Motor neuron (in vitro differentiated cells): ENCODE measurements at regions not wholly inside any gene's neighbourhood (a gene's known extent, or its start where the extent isn't known, plus 50 kb on each side); places are given as distances from the start of the nearest gene placed in this dataset.

ENCODE experiments used
- ATAC-seq, 8 experiments: fragments of 200-7000 bp; cut with Tn5 transposase; replicated peaks in 6 of 8; 2 replicates each; pipeline ENCODE4 v1.8.0; 2021; ENCODE audit warnings: mild to moderate bottlenecking in 8 of 8, moderate library complexity in 8 of 8
- H3K27ac ChIP-seq, 2 donors: fragments of 250-450 bp; sonication (Bioruptor Pico); 2 replicates each; pipeline ENCODE4 v1.9.0; 2021; ENCODE audit warnings: antibody characterized with exemption in 2 of 2, mild to moderate bottlenecking in 2 of 2, moderate library complexity in 1 of 2
- H3K4me1 ChIP-seq, 2 donors: fragments of 250-450 bp; sonication (Bioruptor Pico); replicated peaks in 1 of 2; 2 replicates each; pipeline ENCODE4 v1.6.1; 2021; ENCODE audit warnings: antibody characterized with exemption in 2 of 2, mild to moderate bottlenecking in 2 of 2, moderate library complexity in 1 of 2
- H3K4me3 ChIP-seq, 5 donors: fragments of 250-450 bp; sonication (Bioruptor Pico); 2 replicates each; pipeline ENCODE4 v1.9.0; 2021; ENCODE audit warnings: antibody characterized with exemption in 5 of 5, mild to moderate bottlenecking in 5 of 5, moderate library complexity in 4 of 5
- WGBS, 10 experiments: fragments of 450-650 bp; shearing (Covaris generic); methylation state at CpG; one replicate each; pipeline ENCODE4 v1.0.0; 2022; 5-methylcytosine and 5-hydroxymethylcytosine counted together
- in situ Hi-C, 9 experiments: fragments of 400-800 bp; cut with MboI; loops; one replicate each; pipeline ENCODE4 v1.15.0; 2021; ENCODE audit warnings: low sequenced_read_pairs in 9 of 9, low pct_unique_long_range_greater_than_20kb in 2 of 9; ENCODE audit not compliant: unreplicated experiment in 9 of 9

DNA sequence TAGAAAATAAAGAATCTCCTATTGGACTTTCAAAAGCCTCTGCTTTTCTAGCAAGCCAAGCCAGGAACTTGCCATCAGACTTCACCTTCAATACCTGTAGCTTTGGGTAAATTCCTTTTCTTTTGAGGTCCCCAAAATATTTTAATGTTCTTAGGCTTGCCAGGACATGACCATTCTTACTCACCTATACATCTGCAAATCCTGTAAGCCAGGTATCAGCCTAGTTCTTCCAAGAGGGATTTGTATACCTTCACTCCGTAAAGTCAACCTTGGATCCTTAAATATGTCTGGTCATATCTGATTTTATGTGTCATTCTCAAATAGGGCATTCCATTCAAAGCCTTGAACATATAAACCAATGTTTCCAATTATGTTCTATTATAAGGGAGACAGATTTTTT lies 210.6 kb upstream of the CELF2 start:
- H3K4me3 ChIP-seq: no peak overlapping the region
- H3K27ac ChIP-seq: no peak overlapping the region
- 86 to 100% (median 90%) methylated on average over 1 of the region's 1 CpG; no CpG with 5 or more reads in 5 of the 10 experiments for WGBS, 10 experiments
- no peaks in the 10 kb centered on the region for H3K4me1 ChIP-seq
- no peak for ATAC-seq
- in situ Hi-C loops: no loop called here

- Histone ChIP-seq H3K4me1 (no peaks in the 10 kb centered on the region), H3K4me3 (no peak overlapping the region), H3K27ac (no peak overlapping the region)
- WGBS, 10 experiments: 88% methylated on average over 1 of the region's 1 CpG; no CpG with 5 or more reads in 9 of the 10 experiments
- in situ Hi-C loops: no loop called here
- no peak for ATAC-seq
Observed at GRCh38 chr10:10811562-10811961, 206.1 kb upstream of the CELF2 start.

DNA sequence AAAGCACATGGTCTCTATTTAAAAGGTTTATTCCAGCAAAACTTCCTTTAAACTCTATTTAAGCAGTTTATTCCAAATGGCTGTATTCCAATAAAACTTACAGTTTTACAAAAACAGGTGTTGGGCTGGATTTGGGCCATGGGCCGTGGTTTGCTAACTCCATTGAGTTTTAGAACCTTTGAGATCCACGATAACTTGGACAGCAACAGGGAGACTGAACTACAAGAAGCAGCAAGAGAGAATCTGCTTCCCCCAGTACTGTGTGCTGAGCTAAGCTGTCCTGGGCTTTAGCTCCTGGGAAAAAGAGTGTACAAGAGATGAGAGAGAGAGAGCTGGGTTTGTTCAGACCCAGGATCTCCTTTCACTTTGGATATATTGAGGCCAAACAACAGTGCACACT lies 204.0 kb upstream of the CELF2 start:
- no peak overlapping the region for H3K27ac ChIP-seq
- WGBS, 10 experiments: 14 to 100% (median 88%) methylated on average over 1 to 2 of the region's 2 CpGs; no CpG with 5 or more reads in 3 of the 10 experiments
- ATAC-seq: no peak
- no peaks in the 10 kb centered on the region for H3K4me1 ChIP-seq
- H3K4me3 ChIP-seq: no peak overlapping the region
- in situ Hi-C loops: no loop called here

DNA sequence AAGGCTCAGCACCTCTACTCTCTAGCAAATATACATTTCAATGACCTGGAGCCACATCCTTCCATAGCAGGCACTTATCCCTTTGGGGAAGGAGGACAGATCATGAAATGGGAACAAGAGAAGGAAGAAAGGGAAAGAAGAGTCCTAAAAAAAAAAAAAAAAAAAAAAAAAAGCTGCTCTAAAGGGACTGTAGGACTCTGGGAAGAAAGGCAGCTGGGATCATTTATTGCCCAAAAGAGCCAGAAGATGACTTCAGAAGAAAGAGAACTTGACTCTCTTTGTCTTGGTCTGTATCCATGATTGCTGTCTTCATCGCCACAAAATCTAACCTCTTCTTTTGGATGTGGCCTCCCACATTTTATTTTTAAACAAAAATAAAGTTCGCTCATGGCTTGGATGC lies 203.6 kb upstream of the CELF2 start:
- in situ Hi-C loops: no loop called here
- no peaks in the 10 kb centered on the region for H3K4me1 ChIP-seq
- 0 to 100% (median 92%) methylated on average over 1 to 2 of the region's 2 CpGs; no CpG with 5 or more reads in 2 of the 10 experiments for WGBS, 10 experiments
- H3K27ac ChIP-seq: no peak overlapping the region
- ATAC-seq: no peak
- H3K4me3 ChIP-seq: no peak overlapping the region

GRCh38 chr10:10816447-10816846 lies 201.2 kb upstream of the CELF2 start:
- in situ Hi-C loops: no loop called here
- 0 to 100% (median 38%) methylated on average over 1 to 2 of the region's 2 CpGs; no CpG with 5 or more reads in 2 of the 10 experiments for WGBS, 10 experiments
- ATAC-seq: no peak
- Histone ChIP-seq H3K27ac (no peak overlapping the region), H3K4me3 (no peak overlapping the region), H3K4me1 (no peaks in the 10 kb centered on the region)

DNA sequence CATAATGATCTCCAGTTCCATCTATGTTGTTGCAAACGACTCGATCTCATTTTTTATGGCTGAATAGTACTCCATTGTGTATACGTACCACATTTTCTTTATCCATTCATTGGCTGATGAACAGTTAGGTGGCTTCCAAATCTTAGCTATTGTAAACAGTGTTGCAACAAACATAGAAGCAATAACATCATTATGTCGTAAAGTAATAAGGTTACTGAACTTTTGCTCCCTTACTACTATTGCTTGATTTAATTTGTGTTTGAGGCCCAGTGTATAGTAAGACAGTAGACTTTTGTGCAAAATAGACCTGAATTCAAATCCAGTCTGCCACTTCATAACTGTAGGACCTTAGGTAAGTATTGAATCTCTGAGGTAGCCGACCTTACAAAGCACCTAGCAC lies 200.1 kb upstream of the CELF2 start:
- Histone ChIP-seq H3K4me1 (no peaks in the 10 kb centered on the region), H3K27ac (no peak overlapping the region), H3K4me3 (no peak overlapping the region)
- in situ Hi-C loops: no loop called here
- ATAC-seq: no peak
- WGBS, 10 experiments: 51 to 100% (median 80%) methylated on average over 1 to 5 of the region's 5 CpGs; no CpG with 5 or more reads in 1 of the 10 experiments

- no peak overlapping the region for H3K27ac ChIP-seq
- WGBS, 10 experiments: 0 to 100% (median 50%) methylated on average over 1 to 2 of the region's 2 CpGs; no CpG with 5 or more reads in 3 of the 10 experiments
- H3K4me3 ChIP-seq: no peak overlapping the region
- in situ Hi-C loops: no loop called here
- H3K4me1 ChIP-seq: no peaks in the 10 kb centered on the region
- ATAC-seq: peak in 2 of 8 experiments; percentile 87 to 97
Observed at GRCh38 chr10:10818082-10818481, 199.6 kb upstream of the CELF2 start.

DNA sequence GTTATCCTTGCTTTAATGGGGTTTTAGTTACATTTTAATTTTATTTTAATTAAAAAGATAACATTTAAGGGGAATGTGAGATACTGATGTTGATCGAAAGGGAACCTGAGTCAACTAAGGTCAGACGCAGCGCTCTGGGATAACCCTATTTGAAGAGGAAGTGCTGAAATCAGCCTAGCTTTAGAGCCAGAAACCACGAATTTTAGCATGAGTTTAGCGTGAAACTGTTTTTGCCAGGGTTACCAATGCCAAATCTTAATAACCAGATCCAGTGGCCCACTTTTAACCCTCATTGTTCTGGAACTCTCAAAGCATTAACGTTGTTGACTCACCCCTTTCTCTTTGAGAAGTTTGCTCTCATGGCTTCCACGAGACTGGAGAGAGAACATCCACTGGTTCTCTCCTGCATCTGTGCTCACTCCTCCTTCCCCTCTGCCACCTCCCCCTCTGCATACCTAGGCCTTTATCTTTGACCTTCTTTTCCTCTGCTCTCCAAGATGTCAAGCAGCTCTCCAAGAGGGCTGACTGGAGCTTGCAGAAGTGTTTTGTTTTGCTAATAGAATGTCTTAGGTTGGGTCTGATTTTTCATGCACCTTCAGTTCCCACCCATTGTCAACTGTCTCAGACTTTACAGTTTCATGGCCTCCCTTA lies 198.3 kb upstream of the CELF2 start:
- no peak for ATAC-seq
- 0 to 86% (median 68%) methylated on average over 1 to 7 of the region's 7 CpGs; no CpG with 5 or more reads in 1 of the 10 experiments for WGBS, 10 experiments
- in situ Hi-C loops: no loop called here

DNA sequence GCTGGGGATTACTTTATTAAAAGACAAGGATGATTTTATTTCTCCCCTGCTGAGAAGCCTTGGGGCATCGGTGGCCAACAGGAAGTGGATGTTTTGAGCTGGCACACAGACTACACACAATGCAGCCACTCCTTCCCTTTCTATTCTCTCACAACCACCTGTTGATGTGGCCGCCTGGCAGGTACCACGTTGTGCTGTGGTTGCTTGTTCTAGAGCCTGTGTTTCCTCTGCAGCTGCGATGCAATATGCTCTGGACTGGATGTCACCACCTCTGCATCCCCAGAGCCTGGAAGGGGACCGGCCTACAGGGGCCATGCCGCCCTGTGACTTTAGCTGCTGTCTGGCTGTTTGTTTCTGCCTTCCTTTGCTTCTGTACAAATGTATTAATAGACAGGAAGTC lies 195.7 kb upstream of the CELF2 start:
- no peak overlapping the region for H3K27ac ChIP-seq
- ATAC-seq: no peak
- no peaks in the 10 kb centered on the region for H3K4me1 ChIP-seq
- in situ Hi-C loops: no loop called here
- no peak overlapping the region for H3K4me3 ChIP-seq
- WGBS, 10 experiments: 40 to 100% (median 80%) methylated on average over 2 to 3 of the region's 6 CpGs; no CpG with 5 or more reads in 5 of the 10 experiments

More for the DNA sequence above, 198.3 kb upstream of the CELF2 start:
- Histone ChIP-seq H3K4me3 (no peak overlapping the region), H3K27ac (no peak overlapping the region), H3K4me1 (no peaks in the 10 kb centered on the region)

- Histone ChIP-seq H3K27ac (no peak overlapping the region), H3K4me3 (no peak overlapping the region), H3K4me1 (no peaks in the 10 kb centered on the region)
- WGBS, 10 experiments: 0 to 100% (median 82%) methylated on average over 2 to 7 of the region's 8 CpGs
- ATAC-seq: peak in 1 of 8 experiments; percentile 13
- in situ Hi-C loops: no loop called here
Observed at GRCh38 chr10:10824591-10825148, 193.0 kb upstream of the CELF2 start.

- no peak for ATAC-seq
- no peak overlapping the region for H3K4me3 ChIP-seq
- in situ Hi-C loops: no loop called here
- 14 to 100% (median 65%) methylated on average over 1 of the region's 1 CpG; no CpG with 5 or more reads in 4 of the 10 experiments for WGBS, 10 experiments
- H3K4me1 ChIP-seq: no peaks in the 10 kb centered on the region
- H3K27ac ChIP-seq: no peak overlapping the region
Observed at GRCh38 chr10:10826125-10826524, 191.5 kb upstream of the CELF2 start.

DNA sequence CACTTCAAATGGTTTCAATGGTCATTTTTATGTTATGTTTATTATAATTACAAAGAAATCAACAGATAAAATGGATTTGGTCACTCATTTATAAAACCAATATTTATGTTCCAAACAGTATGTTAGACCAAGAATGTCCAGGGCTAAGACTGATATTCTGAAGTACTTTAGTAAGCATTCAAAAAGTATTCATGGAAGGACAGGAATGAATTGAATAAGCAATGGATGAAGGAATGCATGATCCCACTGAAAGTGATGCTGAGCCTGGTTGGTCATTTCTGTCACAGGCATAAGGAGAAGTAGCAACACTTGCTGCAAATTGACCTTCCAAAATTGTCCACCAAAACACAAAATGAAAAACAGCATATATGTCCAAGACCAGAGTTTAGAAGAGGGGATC lies 189.0 kb upstream of the CELF2 start:
- Histone ChIP-seq H3K4me1 (no peaks in the 10 kb centered on the region), H3K4me3 (no peak overlapping the region), H3K27ac (no peak overlapping the region)
- no peak for ATAC-seq
- in situ Hi-C loops: no loop called here

- H3K4me1 ChIP-seq: no peaks in the 10 kb centered on the region
- in situ Hi-C loops: no loop called here
- no peak overlapping the region for H3K27ac ChIP-seq
- ATAC-seq: no peak
- WGBS, 10 experiments: 13 to 80% methylated on average over 1 to 2 of the region's 2 CpGs; no CpG with 5 or more reads in 8 of the 10 experiments
- no peak overlapping the region for H3K4me3 ChIP-seq
Observed at GRCh38 chr10:10829576-10829975, 188.1 kb upstream of the CELF2 start.
